ENCODE measurements at regions not wholly inside any gene's neighbourhood (a gene's known extent, or its start where the extent isn't known, plus 50 kb on each side); places are given as distances from the start of the nearest gene placed in this dataset.
A peak's percentile ranks its signal among the peaks of the same experiment; 100 is the strongest.

GRCh38 chr4:110271986-110272385 is 73.6 kb upstream of the ELOVL6 start:
- DNase-seq, result no peak

- no peak for DNase-seq
Measured at GRCh38 chr4:110270492-110271197, 72.2 kb upstream of the ELOVL6 start.

GRCh38 chr4:110268790-110269189 is 70.4 kb upstream of the ELOVL6 start:
- DNase-seq, result no peak

- DNase-seq, result no peak
Measured at GRCh38 chr4:110268352-110268751, 69.9 kb upstream of the ELOVL6 start.

DNA sequence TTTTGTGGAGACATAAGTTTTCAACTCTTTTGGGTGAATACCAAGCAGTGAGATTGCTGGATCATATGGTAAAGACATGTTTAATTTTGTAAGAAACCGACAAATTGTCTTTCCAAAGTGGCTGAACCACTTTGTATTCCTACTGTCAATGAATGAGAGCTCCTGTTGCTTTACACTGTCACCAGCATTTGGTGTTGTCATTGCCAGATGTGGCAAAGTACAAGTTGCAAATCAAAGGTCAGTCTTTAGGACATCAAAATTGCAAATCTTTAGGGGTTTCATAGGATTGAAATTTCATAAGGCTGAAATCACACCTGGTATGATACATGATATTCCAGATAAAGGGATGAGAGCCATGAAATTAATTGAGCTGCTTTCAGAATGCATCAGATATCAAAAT is 67.7 kb upstream of the ELOVL6 start:
- no peak for DNase-seq

DNA sequence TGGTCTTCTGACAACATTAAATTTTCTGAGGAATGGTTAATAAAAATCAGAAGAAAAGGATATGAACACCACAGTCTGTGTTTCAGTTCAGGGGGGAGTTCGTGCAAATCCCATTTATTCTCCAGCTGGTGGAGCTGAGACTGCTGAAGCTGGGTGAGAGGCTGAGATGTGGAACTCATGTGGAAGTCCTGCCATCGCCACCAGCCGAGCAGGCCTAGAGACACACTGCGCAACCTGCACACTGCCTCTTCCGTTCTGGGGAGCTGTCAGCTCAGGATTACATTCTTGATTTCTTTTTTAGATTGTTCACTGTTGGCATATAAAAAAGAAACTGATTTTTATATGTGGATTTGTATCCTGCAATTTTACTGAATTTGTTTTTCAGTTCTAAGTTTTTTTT is 66.6 kb upstream of the ELOVL6 start:
- DNase-seq, result peak; percentile 0 to 1

GRCh38 chr4:110260299-110260698 is 61.9 kb upstream of the ELOVL6 start:
- no peak for DNase-seq

- no peak for DNase-seq
Measured at GRCh38 chr4:110250023-110250387, 51.6 kb upstream of the ELOVL6 start.

- no peak for DNase-seq
Measured at GRCh38 chr4:110248831-110249253, 50.4 kb upstream of the ELOVL6 start.

Measured in SHP77 (cell line).